PC-3 (cell line): ENCODE measurements at regions not wholly inside any gene's neighbourhood (a gene's known extent, or its start where the extent isn't known, plus 50 kb on each side); places are given as distances from the start of the nearest gene placed in this dataset.

Source experiments
- ATAC-seq: fragments of 200-7000 bp; cut with Tn5 transposase; 2 replicates; pipeline ENCODE4 v1.9.1; 2020; ENCODE audit warnings: mild to moderate bottlenecking, moderate library complexity
- BruUV-seq: library from RNA; stranded (reverse); fragments of 400-500 nt; replicated peaks from 2 replicates; lab custom pipeline; 2021; lab: Mats Ljungman, UMichigan
- CTCF ChIA-PET: fragments of 300-600 bp; sonication (Branson Sonifier 250); formaldehyde crosslinking; loops from one replicate; lab custom pipeline; 2022; ENCODE audit warnings: antibody characterized with exemption; lab: Charles Lee
- POLR2A ChIA-PET: fragments of 300-600 bp; sonication (Branson Sonifier 250); formaldehyde crosslinking; loops from one replicate; lab custom pipeline; 2022; ENCODE audit warnings: antibody characterized with exemption; ENCODE audit not compliant: unreplicated experiment; lab: Charles Lee
- DNase-seq: peaks from one replicate; pipeline ENCODE4 v3.0.0-alpha.2; 2015
- H2AFZ ChIP-seq: fragments of 300-600 bp; sonication (generic); 2 replicates; pipeline ENCODE4 v1.6.0; 2016; ENCODE audit warnings: antibody characterized with exemption, low read length
- H3F3A ChIP-seq: fragments of 300-600 bp; sonication (generic); one replicate; pipeline ENCODE4 v1.6.0; 2017; ENCODE audit warnings: antibody characterized with exemption, low read length, control low read depth, mild to moderate bottlenecking; ENCODE audit not compliant: unreplicated experiment
- H3K27ac ChIP-seq: fragments of 300-600 bp; sonication (generic); 2 replicates; pipeline ENCODE4 v1.5.1; 2016; ENCODE audit warnings: mild to moderate bottlenecking, low read length
- H3K27me3 ChIP-seq: fragments of 300-600 bp; sonication (generic); 2 replicates; pipeline ENCODE4 v1.6.1; 2016; ENCODE audit warnings: low read length, mixed read lengths
- H3K36me3 ChIP-seq: fragments of 300-600 bp; sonication (generic); 2 replicates; pipeline ENCODE4 v1.6.1; 2016; ENCODE audit warnings: low read depth, mixed run types, low read length, mixed read lengths
- H3K4me1 ChIP-seq: fragments of 300-600 bp; sonication (generic); 2 replicates; pipeline ENCODE4 v1.5.1; 2016; ENCODE audit warnings: low read length; ENCODE audit not compliant: insufficient read depth
- H3K4me2 ChIP-seq: fragments of 300-600 bp; sonication (generic); 2 replicates; pipeline ENCODE4 v1.6.0; 2016; ENCODE audit warnings: low read length
- H3K4me3 ChIP-seq: fragments of 300-600 bp; sonication (generic); 2 replicates; pipeline ENCODE4 v1.5.1; 2016; ENCODE audit warnings: mild to moderate bottlenecking, low read length, mixed read lengths
- H3K79me2 ChIP-seq: fragments of 300-600 bp; sonication (generic); 2 replicates; pipeline ENCODE4 v1.6.1; 2017; ENCODE audit warnings: low read length, mixed read lengths
- H3K9ac ChIP-seq: fragments of 300-600 bp; sonication (generic); 2 replicates; pipeline ENCODE4 v1.6.0; 2016; ENCODE audit warnings: mild to moderate bottlenecking, low read length
- H3K9me2 ChIP-seq: fragments of 300-600 bp; sonication (generic); replicated peaks from 2 replicates; pipeline ENCODE4 v1.6.1; 2016; ENCODE audit warnings: mixed run types, low read length, mixed read lengths
- H3K9me3 ChIP-seq: fragments of 300-600 bp; sonication (generic); 2 replicates; pipeline ENCODE4 v1.6.1; 2016; ENCODE audit warnings: low read length, mixed read lengths
- H4K20me1 ChIP-seq: fragments of 300-600 bp; sonication (generic); 2 replicates; pipeline ENCODE4 v1.6.1; 2016; ENCODE audit warnings: low read length, mixed read lengths
- EZH2 ChIP-seq: fragments of 300-600 bp; sonication (generic); IDR thresholded peaks from one replicate; pipeline ENCODE4 v1.6.1; 2017; ENCODE audit warnings: antibody characterized with exemption, mild to moderate bottlenecking, low read length; ENCODE audit not compliant: unreplicated experiment
- EZH2phosphoT487 ChIP-seq: fragments of 300-600 bp; sonication (generic); IDR thresholded peaks from 2 replicates; pipeline ENCODE4 v1.6.1; 2018; ENCODE audit warnings: mild to moderate bottlenecking, antibody characterized with exemption, low read length, borderline replicate concordance
- intact Hi-C: fragments of 100-400 bp; cut with micrococcal nuclease; formaldehyde crosslinking; loops from 2 replicates; pipeline ENCODE4 v1.9.0; 2023
- TF ChIP-seq, protein P1 (sequence below): fragments of 300-600 bp; sonication (generic); conservative IDR thresholded peaks from 2 replicates; pipeline ENCODE4 v1.5.1; 2017; ENCODE audit warnings: antibody characterized with exemption, low read depth, mild to moderate bottlenecking, low read length

DNA sequence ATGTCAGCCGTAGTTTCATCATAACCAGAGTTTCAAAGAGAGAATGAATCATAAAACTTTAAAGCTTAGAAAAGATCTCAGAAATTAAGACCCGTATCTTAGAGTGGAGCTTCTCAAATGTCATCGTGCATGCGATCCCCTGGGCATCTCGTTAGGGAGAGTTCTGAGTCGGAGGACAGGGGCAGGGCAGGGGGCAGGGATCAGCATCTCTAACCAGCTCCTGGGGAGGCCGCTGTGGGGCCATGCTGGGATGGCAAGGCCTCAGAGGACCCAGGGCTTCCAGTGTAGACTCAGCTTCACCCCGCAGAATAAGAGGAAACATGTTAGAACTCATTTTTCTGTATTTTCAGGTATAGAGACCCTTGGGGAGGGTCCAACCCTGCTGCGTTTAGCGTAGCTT, 72.0 kb upstream of the AFDN start:
- Histone ChIP-seq H3K36me3 (no peaks in the 10 kb centered on the region), H3K9me2 (no peaks in the 10 kb centered on the region), H3F3A (no peaks in the 10 kb centered on the region), H3K27ac (no peak overlapping the region), H3K9ac (no peak overlapping the region), H3K4me1 (peaks cover 6% of the 10 kb centered on the region; the same call in 1 of the 2 replicates), H3K9me3 (no peaks in the 10 kb centered on the region), H3K4me3 (no peak overlapping the region), H3K4me2 (no peak overlapping the region), H2AFZ (no peak overlapping the region), H3K79me2 (no peaks in the 10 kb centered on the region), H3K27me3 (no peaks in the 10 kb centered on the region), H4K20me1 (no peaks in the 10 kb centered on the region)
- TF ChIP-seq EZH2 = no peak
- no peak for TF ChIP-seq EZH2phosphoT487
- TF ChIP-seq, protein P1, sequence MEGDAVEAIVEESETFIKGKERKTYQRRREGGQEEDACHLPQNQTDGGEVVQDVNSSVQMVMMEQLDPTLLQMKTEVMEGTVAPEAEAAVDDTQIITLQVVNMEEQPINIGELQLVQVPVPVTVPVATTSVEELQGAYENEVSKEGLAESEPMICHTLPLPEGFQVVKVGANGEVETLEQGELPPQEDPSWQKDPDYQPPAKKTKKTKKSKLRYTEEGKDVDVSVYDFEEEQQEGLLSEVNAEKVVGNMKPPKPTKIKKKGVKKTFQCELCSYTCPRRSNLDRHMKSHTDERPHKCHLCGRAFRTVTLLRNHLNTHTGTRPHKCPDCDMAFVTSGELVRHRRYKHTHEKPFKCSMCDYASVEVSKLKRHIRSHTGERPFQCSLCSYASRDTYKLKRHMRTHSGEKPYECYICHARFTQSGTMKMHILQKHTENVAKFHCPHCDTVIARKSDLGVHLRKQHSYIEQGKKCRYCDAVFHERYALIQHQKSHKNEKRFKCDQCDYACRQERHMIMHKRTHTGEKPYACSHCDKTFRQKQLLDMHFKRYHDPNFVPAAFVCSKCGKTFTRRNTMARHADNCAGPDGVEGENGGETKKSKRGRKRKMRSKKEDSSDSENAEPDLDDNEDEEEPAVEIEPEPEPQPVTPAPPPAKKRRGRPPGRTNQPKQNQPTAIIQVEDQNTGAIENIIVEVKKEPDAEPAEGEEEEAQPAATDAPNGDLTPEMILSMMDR = no peak
- no peak for DNase-seq
- POLR2A ChIA-PET = no interaction called here
- BruUV-seq = no TSS peak
- ATAC-seq = no peak
- CTCF ChIA-PET = no interaction called here
- intact Hi-C loops = no loop called here

- no peaks in the 10 kb centered on the region for H3K36me3 ChIP-seq
- H3K4me1 ChIP-seq = peaks cover 6% of the 10 kb centered on the region; the same call in 1 of the 2 replicates
- H4K20me1 ChIP-seq = no peaks in the 10 kb centered on the region
- BruUV-seq = no TSS peak
- no peaks in the 10 kb centered on the region for H3K9me3 ChIP-seq
- H3K79me2 ChIP-seq = no peaks in the 10 kb centered on the region
- no peak overlapping the region for H3K9ac ChIP-seq
- TF ChIP-seq, protein P1 = no peak
- no peak for TF ChIP-seq EZH2
- no peak for TF ChIP-seq EZH2phosphoT487
- H3K27ac ChIP-seq = no peak overlapping the region
- H3K9me2 ChIP-seq = no peaks in the 10 kb centered on the region
- no peaks in the 10 kb centered on the region for H3F3A ChIP-seq
- H3K27me3 ChIP-seq = no peaks in the 10 kb centered on the region
- H3K4me3 ChIP-seq = no peak overlapping the region
- POLR2A ChIA-PET = no interaction called here
- no peak for ATAC-seq
- no peak overlapping the region for H3K4me2 ChIP-seq
- no peak for DNase-seq
- intact Hi-C loops = no loop called here
- no peak overlapping the region for H2AFZ ChIP-seq
- CTCF ChIA-PET = no interaction called here
These were observed 71.2 kb upstream of the AFDN start for GRCh38 chr6:167755461-167755860.

DNA sequence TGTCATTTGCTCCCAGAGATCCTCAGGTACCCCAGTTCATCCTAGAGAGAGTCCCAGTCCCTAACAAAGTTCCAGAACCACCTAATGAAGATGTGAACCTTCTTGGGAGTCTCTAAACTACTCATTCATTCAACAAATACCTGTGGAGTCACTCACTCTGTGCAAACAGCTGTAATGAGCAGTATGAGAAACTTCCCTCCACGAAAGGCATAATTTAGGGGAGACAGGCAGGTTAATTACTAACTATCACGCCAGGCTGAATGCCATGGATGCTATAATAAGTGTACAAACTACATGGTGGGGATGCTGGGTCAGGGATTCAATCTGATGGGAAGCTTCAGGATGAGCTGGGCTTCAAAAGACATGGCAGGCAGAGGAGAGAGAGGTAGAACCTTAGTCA, 70.1 kb upstream of the AFDN start:
- intact Hi-C loops = no loop called here

More for the DNA sequence above, 70.1 kb upstream of the AFDN start:
- no peak overlapping the region for H3K4me3 ChIP-seq
- H3K9me3 ChIP-seq = no peaks in the 10 kb centered on the region
- no peaks in the 10 kb centered on the region for H3K36me3 ChIP-seq
- H3K4me1 ChIP-seq = peaks cover under 1% of the 10 kb centered on the region; the same call in 1 of the 2 replicates
- TF ChIP-seq, protein P1 = no peak
- TF ChIP-seq EZH2phosphoT487 (no peak), EZH2 (no peak)
- H3K9ac ChIP-seq = no peak overlapping the region
- no TSS peak for BruUV-seq
- ATAC-seq (no peak), DNase-seq (no peak)
- no peak overlapping the region for H3K27ac ChIP-seq
- no peaks in the 10 kb centered on the region for H3K27me3 ChIP-seq
- CTCF ChIA-PET = no interaction called here
- POLR2A ChIA-PET = no interaction called here
- H3K4me2 ChIP-seq = no peak overlapping the region
- H2AFZ ChIP-seq = no peak overlapping the region
- H3K9me2 ChIP-seq = no peaks in the 10 kb centered on the region
- H4K20me1 ChIP-seq = no peaks in the 10 kb centered on the region
- H3F3A ChIP-seq = no peaks in the 10 kb centered on the region
- H3K79me2 ChIP-seq = no peaks in the 10 kb centered on the region
